Activated CD4-positive, alpha-beta T cell treated with anti-CD3 and anti-CD28 coated beads for 36 hours (primary cell): ENCODE measurements at regions not wholly inside any gene's neighbourhood (a gene's known extent, or its start where the extent isn't known, plus 50 kb on each side); places are given as distances from the start of the nearest gene placed in this dataset.
"Not testable (repeated sequence)": the region's sequence is repeated elsewhere in the genome, so short reads cannot be mapped to it uniquely, and the experiment has no call there.

Source experiments
- ATAC-seq: fragments of 200-7000 bp; cut with Tn5 transposase; one replicate; pipeline ENCODE4 v1.10.0; 2021; ENCODE audit warnings: mild to moderate bottlenecking, moderate library complexity
- CTCF ChIA-PET: fragments of 350-600 bp; sonication (Branson Sonifier 250); formaldehyde crosslinking; loops from one replicate; lab custom pipeline; 2021; ENCODE audit warnings: antibody characterized with exemption; lab: Charles Lee
- POLR2A ChIA-PET: fragments of 350-600 bp; sonication (Branson Sonifier 250); formaldehyde crosslinking; loops from one replicate; lab custom pipeline; 2021; ENCODE audit warnings: antibody characterized with exemption, inconsistent platforms; lab: Charles Lee
- DNase-seq: peaks from one replicate; pipeline ENCODE4 v3.0.0-alpha.2; 2020
- H3K27ac Mint-ChIP-seq: one replicate; pipeline ENCODE4 v1.8.0; 2021; ENCODE audit warnings: mixed read lengths
- H3K27me3 Mint-ChIP-seq: one replicate; pipeline ENCODE4 v1.8.0; 2021; ENCODE audit warnings: mixed read lengths
- H3K36me3 Mint-ChIP-seq: one replicate; pipeline ENCODE4 v1.8.0; 2021; ENCODE audit warnings: low read depth, mixed read lengths
- H3K4me1 Mint-ChIP-seq: one replicate; pipeline ENCODE4 v1.8.0; 2021; ENCODE audit warnings: mixed read lengths
- H3K4me3 Mint-ChIP-seq: one replicate; pipeline ENCODE4 v1.8.0; 2021; ENCODE audit warnings: mild to moderate bottlenecking, moderate library complexity, mixed read lengths
- H3K9me3 Mint-ChIP-seq: one replicate; pipeline ENCODE4 v1.8.0; 2021; ENCODE audit warnings: low read depth, mixed read lengths
- intact Hi-C, 2 experiments: fragments of 100-400 bp; cut with DNase I in 1 of 2; cut with micrococcal nuclease in 1 of 2; formaldehyde crosslinking; loops; one replicate each; pipeline versions ENCODE4 v1.14.2 to v1.15.1; 2022 to 2024; cut with DNase I, micrococcal nuclease

DNA sequence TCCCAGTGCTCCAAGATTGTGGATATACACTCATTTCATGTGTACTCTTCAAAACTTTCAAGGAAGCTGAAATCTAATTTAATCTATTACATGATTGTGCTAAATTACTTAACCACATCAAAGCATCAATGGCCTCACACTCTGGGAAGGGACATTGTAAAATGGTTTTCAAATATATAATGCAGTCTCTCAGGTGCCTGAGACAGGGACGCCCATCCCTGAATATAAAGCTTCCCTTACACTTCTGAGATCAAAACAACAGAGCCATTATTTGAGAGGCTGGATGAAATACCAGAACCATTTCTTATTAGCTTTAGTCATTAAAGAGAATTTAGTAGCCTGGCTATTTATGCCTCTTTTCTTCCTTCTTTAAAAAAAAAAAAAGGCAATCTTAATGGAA is 259.2 kb upstream of the NFIA start:
- ATAC-seq (no peak), DNase-seq (no peak)
- Mint-ChIP-seq H3K9me3 (peaks cover 7% of the 10 kb centered on the region), H3K4me1 (no peaks in the 10 kb centered on the region), H3K36me3 (no peaks in the 10 kb centered on the region), H3K27ac (no peak overlapping the region), H3K27me3 (peaks cover 1% of the 10 kb centered on the region), H3K4me3 (no peak overlapping the region)
- CTCF ChIA-PET, result no interaction called here
- POLR2A ChIA-PET, result no interaction called here
- intact Hi-C loops, result no loop called here

DNA sequence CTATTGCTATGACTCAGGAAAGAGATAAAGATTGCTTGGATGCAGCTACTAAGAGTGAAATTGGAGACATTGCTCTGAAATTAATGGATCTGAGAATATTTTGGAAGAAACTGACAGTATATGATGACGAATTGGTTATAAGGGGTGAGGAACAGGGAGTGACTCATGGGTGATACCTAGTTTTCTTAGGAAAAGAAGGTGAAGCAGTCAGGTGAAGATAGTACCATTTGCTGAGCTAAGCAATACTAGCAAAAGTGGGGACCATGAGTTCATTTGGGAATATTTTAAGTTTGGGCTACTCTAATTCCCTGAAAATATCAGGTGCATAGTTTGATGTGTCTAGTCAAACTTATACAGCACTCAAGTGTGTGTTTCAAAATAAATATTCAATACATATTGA is 260.1 kb upstream of the NFIA start:
- CTCF ChIA-PET, result no interaction called here
- DNase-seq (no peak), ATAC-seq (no peak)
- intact Hi-C loops, result no loop called here
- Mint-ChIP-seq H3K27me3 (peaks cover 3% of the 10 kb centered on the region), H3K9me3 (peaks cover 7% of the 10 kb centered on the region), H3K27ac (no peak overlapping the region), H3K4me3 (no peak overlapping the region), H3K4me1 (no peaks in the 10 kb centered on the region), H3K36me3 (no peaks in the 10 kb centered on the region)
- POLR2A ChIA-PET, result no interaction called here

DNA sequence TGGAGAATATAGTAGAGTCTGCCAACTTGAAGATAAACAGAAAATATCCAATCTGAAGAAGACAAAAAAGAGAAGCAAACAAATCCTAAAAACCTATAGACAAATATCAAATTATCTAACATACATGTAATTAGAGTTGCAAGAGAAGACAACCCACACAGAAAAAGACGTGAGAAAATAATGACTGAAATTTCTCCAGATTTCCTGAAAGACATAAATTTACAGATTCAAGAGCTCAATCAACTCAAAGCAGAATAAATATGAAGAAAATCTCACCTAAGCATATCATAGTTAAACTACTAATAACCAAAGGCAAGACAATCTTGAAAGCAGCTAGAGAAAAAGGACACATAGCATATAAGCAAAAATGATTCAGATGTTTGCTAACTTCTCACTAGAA is 261.2 kb upstream of the NFIA start:
- CTCF ChIA-PET, result no interaction called here

DNA sequence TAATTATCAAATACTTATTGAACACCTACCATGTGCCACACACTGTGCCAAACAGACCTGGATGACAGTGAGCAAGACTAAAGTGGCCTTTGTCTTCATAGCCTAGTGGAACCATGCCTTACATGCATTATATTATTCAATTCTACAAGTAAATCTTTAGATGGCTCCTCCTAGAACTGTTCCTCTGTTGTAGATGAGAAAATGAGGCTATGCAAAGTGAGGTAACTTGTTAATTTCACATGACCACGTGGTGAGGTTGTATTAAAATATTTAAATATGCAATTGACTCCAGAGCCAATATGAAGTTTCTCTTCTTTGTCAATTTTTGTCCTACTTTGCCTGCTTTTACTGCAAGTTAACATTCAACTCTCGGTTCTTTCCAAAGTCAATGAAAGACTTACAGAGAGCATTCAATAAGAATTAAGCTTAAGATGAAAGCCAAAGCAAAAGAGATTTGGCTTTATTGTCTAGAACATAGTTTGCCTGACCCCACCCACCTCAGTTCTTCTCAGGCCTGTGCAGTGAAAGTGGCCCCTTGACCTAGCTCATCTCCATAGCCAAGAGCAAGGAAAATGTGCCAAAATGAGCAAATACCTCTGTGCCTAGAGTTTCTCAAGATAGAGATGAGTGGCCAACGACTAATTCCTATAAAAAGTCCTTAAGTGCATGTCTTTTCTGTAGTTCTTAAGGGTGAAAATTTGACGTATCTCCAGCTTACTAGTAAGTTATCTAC is 263.2 kb upstream of the NFIA start:
- CTCF ChIA-PET, result interaction anchor here (0.8 to 1.2 kb wide), 2 partner anchors 54 to 389 kb away, joined by 3 read pairs; no protein-coding TSS in a partner anchor
- Mint-ChIP-seq H3K36me3 (no peaks in the 10 kb centered on the region), H3K4me1 (no peaks in the 10 kb centered on the region), H3K27ac (no peak overlapping the region), H3K9me3 (no peaks in the 10 kb centered on the region), H3K27me3 (peaks cover 3% of the 10 kb centered on the region), H3K4me3 (no peak overlapping the region)
- DNase-seq (no peak), ATAC-seq (no peak)
- intact Hi-C loops, result no loop called here
- POLR2A ChIA-PET, result no interaction called here

More for the DNA sequence above, 261.2 kb upstream of the NFIA start:
- POLR2A ChIA-PET, result no interaction called here
- Mint-ChIP-seq H3K27ac (no peak overlapping the region), H3K9me3 (peaks cover 1% of the 10 kb centered on the region), H3K4me1 (no peaks in the 10 kb centered on the region), H3K27me3 (peaks cover 3% of the 10 kb centered on the region), H3K4me3 (no peak overlapping the region), H3K36me3 (no peaks in the 10 kb centered on the region)
- DNase-seq, result no peak
- no peak for ATAC-seq
- intact Hi-C loops, result no loop called here

DNA sequence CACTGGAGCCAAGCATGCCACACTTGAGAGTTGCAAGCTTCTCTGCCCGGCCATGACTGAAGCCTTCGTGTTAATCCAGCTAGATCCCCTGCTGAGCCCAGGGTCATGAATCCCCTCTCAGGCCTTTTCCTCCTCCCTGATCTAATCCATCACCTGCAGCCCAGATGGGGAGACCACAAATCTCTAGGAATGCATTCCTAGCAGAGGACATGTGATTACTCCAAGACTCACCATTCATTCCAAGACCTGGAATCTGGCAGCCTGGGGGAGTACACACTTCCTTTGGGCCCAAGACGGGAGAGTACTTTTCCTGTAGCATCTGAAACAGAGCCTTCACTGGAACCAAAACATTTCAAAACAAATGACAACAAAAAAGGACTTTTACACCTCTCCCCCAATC is 269.3 kb upstream of the NFIA start:
- intact Hi-C loops, result no loop called here
- peaks cover 1% of the 10 kb centered on the region for H3K9me3 Mint-ChIP-seq
- no peaks in the 10 kb centered on the region for H3K36me3 Mint-ChIP-seq
- peaks cover 4% of the 10 kb centered on the region for H3K27me3 Mint-ChIP-seq
- ChIA-PET POLR2A (no interaction called here), CTCF (no interaction called here)
- no peak overlapping the region for H3K27ac Mint-ChIP-seq
- H3K4me1 Mint-ChIP-seq, result no peaks in the 10 kb centered on the region
- ATAC-seq (no peak), DNase-seq (no peak)
- no peak overlapping the region for H3K4me3 Mint-ChIP-seq

DNA sequence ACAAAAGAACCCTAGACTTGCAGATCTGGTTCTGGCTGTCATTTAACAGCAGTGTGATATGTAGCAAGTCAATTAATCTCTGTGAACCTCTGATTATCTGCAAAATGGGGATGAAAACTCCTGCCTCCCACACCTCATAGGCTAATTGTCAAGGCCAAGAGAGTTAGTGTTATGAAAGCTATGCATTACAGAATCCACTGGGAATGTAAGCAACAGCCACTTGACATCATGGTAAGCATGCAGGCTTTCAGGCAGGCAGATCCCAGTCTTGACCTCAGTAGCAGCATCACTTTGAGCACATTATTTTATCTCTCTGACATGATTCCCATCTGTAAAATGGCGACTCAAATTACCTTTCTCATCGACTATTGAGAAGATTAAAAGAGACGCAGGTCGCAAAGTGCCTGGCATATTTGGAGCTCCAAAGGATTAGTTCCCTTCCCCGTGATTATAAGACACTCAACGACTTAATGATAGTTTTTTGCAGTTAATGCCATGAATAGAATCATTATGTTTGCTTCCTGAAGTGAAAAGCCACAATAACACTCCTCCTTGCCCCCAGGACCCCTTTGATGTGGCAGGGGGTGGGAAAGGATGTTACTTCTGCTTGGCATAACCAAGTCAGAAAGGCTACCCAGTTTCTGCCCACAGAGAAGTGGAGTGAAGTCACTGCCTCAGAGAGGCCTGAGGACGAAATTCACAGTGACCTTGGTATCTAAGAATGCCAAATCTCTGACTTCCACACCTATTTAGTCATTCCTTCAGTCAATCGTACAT is 273.0 kb upstream of the NFIA start:
- Mint-ChIP-seq H3K27me3 (peaks cover 2% of the 10 kb centered on the region), H3K9me3 (peaks cover 9% of the 10 kb centered on the region), H3K4me3 (no peak overlapping the region), H3K4me1 (no peaks in the 10 kb centered on the region), H3K27ac (no peak overlapping the region), H3K36me3 (no peaks in the 10 kb centered on the region)
- DNase-seq (no peak), ATAC-seq (no peak)
- intact Hi-C loops, result no loop called here
- CTCF ChIA-PET, result no interaction called here
- POLR2A ChIA-PET, result no interaction called here

DNA sequence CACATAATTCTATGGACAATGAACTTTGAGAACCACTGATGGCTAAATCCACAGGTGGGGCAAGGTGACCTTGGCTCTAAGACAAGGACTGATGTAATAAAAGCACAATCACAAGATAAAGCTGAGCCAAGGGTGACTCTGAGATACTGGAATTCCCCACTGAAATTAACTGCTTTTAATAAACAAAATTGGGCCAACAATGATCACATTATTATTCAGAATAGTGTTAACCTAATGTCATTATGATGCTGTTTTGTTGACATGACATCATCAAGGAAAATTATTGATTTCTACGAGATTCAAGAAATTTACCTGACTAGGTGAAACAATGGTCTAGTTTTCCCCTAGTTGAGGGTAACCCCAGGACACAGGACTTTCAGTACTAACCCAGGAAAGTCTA is 273.7 kb upstream of the NFIA start:
- POLR2A ChIA-PET, result no interaction called here
- H3K36me3 Mint-ChIP-seq, result no peaks in the 10 kb centered on the region
- ATAC-seq (no peak), DNase-seq (no peak)
- no peaks in the 10 kb centered on the region for H3K4me1 Mint-ChIP-seq
- peaks cover 2% of the 10 kb centered on the region for H3K27me3 Mint-ChIP-seq
- CTCF ChIA-PET, result no interaction called here
- H3K9me3 Mint-ChIP-seq, result peaks cover 9% of the 10 kb centered on the region
- H3K4me3 Mint-ChIP-seq, result no peak overlapping the region
- intact Hi-C loops, result no loop called here
- no peak overlapping the region for H3K27ac Mint-ChIP-seq

DNA sequence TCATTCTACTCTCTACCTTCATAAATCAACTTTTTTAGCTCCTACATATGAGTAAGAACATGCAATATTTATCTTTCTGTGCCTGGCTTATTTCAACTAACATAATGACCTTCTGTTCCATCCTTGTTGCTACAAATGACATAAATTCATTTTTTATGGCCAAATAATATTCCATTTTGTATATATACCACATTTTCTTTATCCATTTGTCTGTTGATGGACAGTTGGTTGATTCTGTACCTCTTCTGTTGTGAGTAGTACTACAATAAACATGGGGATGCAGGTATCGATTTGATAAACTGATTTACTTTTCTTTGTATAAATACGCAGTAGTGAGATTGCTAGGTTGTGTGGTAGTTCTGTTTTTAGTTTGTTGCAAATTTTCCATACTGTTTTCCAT is 279.5 kb upstream of the NFIA start:
- ChIA-PET POLR2A (no interaction called here), CTCF (interaction anchor here (1.3 kb wide), 1 partner anchor 9 kb away, joined by 4 read pairs; no protein-coding TSS in a partner anchor)
- H3K27ac Mint-ChIP-seq, result no peak overlapping the region
- H3K36me3 Mint-ChIP-seq, result no peaks in the 10 kb centered on the region
- H3K9me3 Mint-ChIP-seq, result peaks cover 7% of the 10 kb centered on the region
- ATAC-seq (no peak), DNase-seq (no peak)
- no peaks in the 10 kb centered on the region for H3K4me1 Mint-ChIP-seq
- intact Hi-C loops, result no loop called here
- H3K4me3 Mint-ChIP-seq, result no peak overlapping the region
- no peaks in the 10 kb centered on the region for H3K27me3 Mint-ChIP-seq

DNA sequence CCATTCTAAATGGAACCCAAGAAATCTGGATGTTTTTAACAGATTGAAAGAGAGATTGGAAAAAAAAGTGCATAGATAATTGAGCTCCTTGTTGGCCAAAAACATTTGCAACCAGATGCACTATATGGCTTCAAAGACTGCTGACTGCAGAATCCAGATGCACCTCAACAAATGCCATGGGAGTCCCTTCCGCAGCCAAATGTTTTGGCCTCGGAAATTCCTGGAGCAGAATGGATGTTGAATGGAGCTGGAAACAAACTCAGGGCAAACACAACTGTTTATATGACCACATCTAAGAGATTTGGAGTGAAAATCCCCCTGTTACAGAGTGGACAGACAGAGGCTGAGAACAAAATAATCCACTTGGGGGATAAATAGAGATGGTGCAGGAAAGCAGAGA is 285.0 kb upstream of the NFIA start:
- H3K27ac Mint-ChIP-seq, result no peak overlapping the region
- intact Hi-C loops, result no loop called here
- POLR2A ChIA-PET, result interaction anchor here (0.6 kb wide), 1 partner anchor 68 kb away, joined by 4 read pairs; no protein-coding TSS in a partner anchor
- H3K27me3 Mint-ChIP-seq, result no peaks in the 10 kb centered on the region
- ATAC-seq (no peak), DNase-seq (no peak)
- no peaks in the 10 kb centered on the region for H3K4me1 Mint-ChIP-seq
- no peak overlapping the region for H3K4me3 Mint-ChIP-seq
- H3K9me3 Mint-ChIP-seq, result no peaks in the 10 kb centered on the region
- CTCF ChIA-PET, result no interaction called here
- no peaks in the 10 kb centered on the region for H3K36me3 Mint-ChIP-seq

DNA sequence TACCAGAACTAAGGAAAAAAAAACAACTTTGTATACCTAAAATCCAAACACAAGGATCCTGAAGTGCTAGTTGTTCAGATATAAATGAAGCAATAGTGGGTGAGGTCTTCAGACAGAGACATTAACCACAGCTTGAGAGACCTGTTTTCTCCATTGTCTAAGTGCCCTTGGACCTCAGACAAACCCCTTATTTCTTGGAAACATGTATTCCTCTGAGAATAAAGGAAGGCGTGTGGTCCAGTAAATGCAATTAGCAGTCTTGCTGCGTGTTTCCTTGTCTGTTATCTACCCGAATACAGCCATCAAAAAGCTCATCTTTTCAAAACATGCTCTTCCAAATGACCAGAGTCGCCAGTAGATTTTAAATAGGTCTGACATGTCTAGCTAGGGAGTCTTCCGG is 291.1 kb upstream of the NFIA start:
- ChIA-PET CTCF (no interaction called here), POLR2A (no interaction called here)
- Mint-ChIP-seq H3K9me3 (no peaks in the 10 kb centered on the region), H3K27me3 (peaks cover 5% of the 10 kb centered on the region), H3K4me1 (no peaks in the 10 kb centered on the region), H3K4me3 (no peak overlapping the region), H3K27ac (no peak overlapping the region), H3K36me3 (no peaks in the 10 kb centered on the region)
- ATAC-seq, result no peak
- DNase-seq, result no peak
- intact Hi-C loops, result no loop called here

DNA sequence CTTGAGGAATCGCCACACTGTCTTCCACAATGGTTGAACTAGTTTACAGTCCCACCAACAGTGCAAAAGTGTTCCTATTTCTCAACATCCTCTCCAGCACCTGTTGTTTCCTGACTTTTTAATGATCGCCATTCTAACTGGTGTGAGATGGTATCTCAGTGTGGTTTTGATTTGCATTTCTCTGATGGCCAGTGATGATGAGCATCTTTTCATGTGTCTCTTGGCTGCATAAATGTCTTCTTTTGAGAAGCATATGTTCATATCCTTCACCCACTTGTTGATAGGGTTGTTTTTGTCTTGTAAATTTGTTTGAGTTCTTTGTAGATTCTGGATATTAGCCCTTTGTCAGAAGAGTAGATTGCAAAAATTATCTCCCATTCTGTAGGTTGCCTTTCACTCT is 309.3 kb upstream of the NFIA start:
- H3K36me3 Mint-ChIP-seq, H3K27me3 Mint-ChIP-seq, H3K27ac Mint-ChIP-seq, intact Hi-C loops, H3K9me3 Mint-ChIP-seq, POLR2A ChIA-PET, H3K4me3 Mint-ChIP-seq, CTCF ChIA-PET, H3K4me1 Mint-ChIP-seq, ATAC-seq, DNase-seq: not testable (repeated sequence)

DNA sequence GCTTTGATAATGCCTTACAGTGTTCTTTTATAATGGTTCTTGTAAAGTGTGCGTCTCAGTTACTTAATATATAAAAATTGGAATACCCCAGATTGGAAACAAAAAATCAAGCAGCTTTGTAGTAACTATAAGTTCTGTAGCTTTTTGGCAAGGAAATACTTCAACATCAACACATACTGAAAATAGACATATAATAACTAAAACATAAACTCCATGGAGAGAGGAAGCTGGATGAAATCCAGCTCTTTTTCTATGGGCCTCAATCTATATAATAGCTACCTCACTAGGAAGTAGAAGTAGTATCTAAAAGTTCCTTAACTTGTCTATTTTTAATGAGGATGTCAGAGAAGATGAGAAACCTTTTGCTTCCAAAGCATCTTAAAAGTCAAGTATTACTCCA is 313.3 kb upstream of the NFIA start:
- Mint-ChIP-seq H3K27me3 (no peaks in the 10 kb centered on the region), H3K27ac (no peak overlapping the region), H3K4me1 (no peaks in the 10 kb centered on the region), H3K9me3 (peaks cover 2% of the 10 kb centered on the region), H3K4me3 (no peak overlapping the region), H3K36me3 (no peaks in the 10 kb centered on the region)
- POLR2A ChIA-PET, result no interaction called here
- ATAC-seq, result no peak
- DNase-seq, result no peak
- CTCF ChIA-PET, result interaction anchor here (1.0 kb wide), 1 partner anchor 268 kb away, joined by 3 read pairs; no protein-coding TSS in a partner anchor
- intact Hi-C loops, result loop anchor here in 1 of 2 experiments (5.0 kb wide), 1 partner anchor 797 kb away; no protein-coding TSS in a partner anchor
